GM18858 (cell line): ENCODE measurements at regions not wholly inside any gene's neighbourhood (a gene's known extent, or its start where the extent isn't known, plus 50 kb on each side); places are given as distances from the start of the nearest gene placed in this dataset.
"Not testable (repeated sequence)": the region's sequence is repeated elsewhere in the genome, so short reads cannot be mapped to it uniquely, and the experiment has no call there.

Experiments
- ATAC-seq: cut with Tn5 transposase; IDR thresholded peaks from one replicate; pipeline ENCODE4 v1.9.1; 2021; ENCODE audit not compliant: unreplicated experiment

GRCh38 chr13:70814684-70815083 is 706.4 kb upstream of the KLHL1 start:
- ATAC-seq, result no peak

GRCh38 chr13:70812481-70812880 is 704.2 kb upstream of the KLHL1 start:
- no peak for ATAC-seq

- ATAC-seq, result no peak
These were observed 701.3 kb upstream of the KLHL1 start for GRCh38 chr13:70809588-70809987.

GRCh38 chr13:70798385-70798784 is 690.1 kb upstream of the KLHL1 start:
- ATAC-seq, result no peak

- ATAC-seq, result no peak
These were observed 687.2 kb upstream of the KLHL1 start for GRCh38 chr13:70795484-70795883.

- ATAC-seq, result no peak
These were observed 683.9 kb upstream of the KLHL1 start for GRCh38 chr13:70792121-70792520.

GRCh38 chr13:70789751-70790150 is 681.5 kb upstream of the KLHL1 start:
- ATAC-seq, result no peak

- no peak for ATAC-seq
These were observed 679.8 kb upstream of the KLHL1 start for GRCh38 chr13:70788074-70788473.

- no peak for ATAC-seq
These were observed 676.1 kb upstream of the KLHL1 start for GRCh38 chr13:70784207-70784989.

- ATAC-seq, result no peak
These were observed 661.6 kb upstream of the KLHL1 start for GRCh38 chr13:70769817-70770216.

- no peak for ATAC-seq
These were observed 650.7 kb upstream of the KLHL1 start for GRCh38 chr13:70758932-70759331.

GRCh38 chr13:70756088-70756487 is 647.8 kb upstream of the KLHL1 start:
- ATAC-seq, result no peak

GRCh38 chr13:70755456-70755855 is 647.2 kb upstream of the KLHL1 start:
- no peak for ATAC-seq

GRCh38 chr13:70747262-70747661 is 639.0 kb upstream of the KLHL1 start:
- ATAC-seq, result no peak

- not testable (repeated sequence) for ATAC-seq
These were observed 638.2 kb upstream of the KLHL1 start for GRCh38 chr13:70746469-70746868.

GRCh38 chr13:70736622-70737317 is 628.5 kb upstream of the KLHL1 start:
- no peak for ATAC-seq

- no peak for ATAC-seq
These were observed 624.4 kb upstream of the KLHL1 start for GRCh38 chr13:70732611-70733010.

GRCh38 chr13:70729369-70729768 is 621.1 kb upstream of the KLHL1 start:
- ATAC-seq, result no peak

GRCh38 chr13:70723732-70724131 is 615.5 kb upstream of the KLHL1 start:
- ATAC-seq, result no peak

GRCh38 chr13:70720386-70720785 is 612.1 kb upstream of the KLHL1 start:
- no peak for ATAC-seq

GRCh38 chr13:70714993-70715392 is 606.7 kb upstream of the KLHL1 start:
- no peak for ATAC-seq

GRCh38 chr13:70708775-70709174 is 600.5 kb upstream of the KLHL1 start:
- no peak for ATAC-seq

- ATAC-seq, result no peak
These were observed 595.5 kb upstream of the KLHL1 start for GRCh38 chr13:70703755-70704154.
